Activated naive CD8-positive, alpha-beta T cell treated with anti-CD3 and anti-CD28 coated beads, Interleukin-2, amount 10 ng/mL, durations not matched to agents 7 days and 5 days (primary cell): ENCODE measurements at regions not wholly inside any gene's neighbourhood (a gene's known extent, or its start where the extent isn't known, plus 50 kb on each side); places are given as distances from the start of the nearest gene placed in this dataset.

ENCODE experiments used
- ATAC-seq: fragments of 150-1000 bp; cut with Tn5 transposase; one replicate; pipeline ENCODE4 v1.10.0; 2021; ENCODE audit warnings: low read depth, moderate library complexity
- POLR2A ChIA-PET: fragments of 350-600 bp; sonication (Branson Sonifier 250); formaldehyde crosslinking; loops from one replicate; lab custom pipeline; 2021; ENCODE audit warnings: antibody characterized with exemption; lab: Charles Lee
- DNase-seq: peaks from one replicate; pipeline ENCODE4 v3.0.0; 2021
- H3K27ac Mint-ChIP-seq: one replicate; pipeline ENCODE4 v1.8.0; 2022; ENCODE audit warnings: mild to moderate bottlenecking, mixed read lengths
- H3K27me3 Mint-ChIP-seq: one replicate; pipeline ENCODE4 v1.8.0; 2022; ENCODE audit warnings: mild to moderate bottlenecking, moderate library complexity, mixed read lengths
- H3K36me3 Mint-ChIP-seq: one replicate; pipeline ENCODE4 v1.8.0; 2021; ENCODE audit warnings: mild to moderate bottlenecking, mixed read lengths
- H3K4me1 Mint-ChIP-seq: one replicate; pipeline ENCODE4 v1.8.0; 2021; ENCODE audit warnings: mixed read lengths
- H3K4me3 Mint-ChIP-seq: one replicate; pipeline ENCODE4 v1.8.0; 2022; ENCODE audit warnings: mild to moderate bottlenecking, moderate library complexity, mixed read lengths
- H3K9me3 Mint-ChIP-seq: one replicate; pipeline ENCODE4 v1.8.0; 2021; ENCODE audit warnings: mixed read lengths

GRCh38 chr2:200211643-200212042, 94.8 kb upstream of the SPATS2L start:
- Mint-ChIP-seq H3K4me1 (no peaks in the 10 kb centered on the region), H3K36me3 (no peaks in the 10 kb centered on the region), H3K27ac (no peak overlapping the region), H3K9me3 (peaks cover 8% of the 10 kb centered on the region), H3K27me3 (peaks cover 33% of the 10 kb centered on the region), H3K4me3 (no peak overlapping the region)
- DNase-seq, result no peak
- no peak for ATAC-seq
- POLR2A ChIA-PET, result no interaction called here

DNA sequence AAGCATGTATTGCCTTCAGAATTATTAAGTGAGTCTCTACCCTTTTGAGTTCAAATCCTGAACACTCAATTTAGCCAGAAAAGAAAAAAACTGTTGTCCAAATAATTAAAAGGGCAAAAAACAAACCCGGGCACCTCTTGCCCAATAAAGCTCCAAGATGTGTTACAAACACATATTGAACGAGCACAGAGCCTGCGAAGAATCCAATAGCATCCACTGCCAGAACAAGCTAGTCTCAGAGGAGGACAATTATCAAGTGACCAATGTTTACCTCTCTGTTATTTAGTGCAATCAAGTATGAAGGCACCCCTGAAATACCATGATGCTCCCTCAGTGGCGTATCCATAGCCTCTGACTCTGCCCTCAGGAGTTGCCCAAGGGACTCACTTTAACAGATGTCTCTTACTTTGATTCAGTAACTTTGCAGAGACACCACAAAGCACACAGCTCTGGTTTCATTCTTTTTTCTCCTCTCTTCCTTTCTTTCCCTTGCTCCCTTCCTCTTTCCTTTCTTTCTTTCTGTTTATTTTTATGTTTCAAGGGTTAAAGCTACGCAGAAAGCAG, 93.5 kb upstream of the SPATS2L start:
- DNase-seq (no peak), ATAC-seq (no peak)
- Mint-ChIP-seq H3K27ac (no peak overlapping the region), H3K4me3 (no peak overlapping the region), H3K27me3 (peaks cover 34% of the 10 kb centered on the region), H3K4me1 (no peaks in the 10 kb centered on the region), H3K36me3 (no peaks in the 10 kb centered on the region), H3K9me3 (peaks cover 8% of the 10 kb centered on the region)
- POLR2A ChIA-PET, result no interaction called here

DNA sequence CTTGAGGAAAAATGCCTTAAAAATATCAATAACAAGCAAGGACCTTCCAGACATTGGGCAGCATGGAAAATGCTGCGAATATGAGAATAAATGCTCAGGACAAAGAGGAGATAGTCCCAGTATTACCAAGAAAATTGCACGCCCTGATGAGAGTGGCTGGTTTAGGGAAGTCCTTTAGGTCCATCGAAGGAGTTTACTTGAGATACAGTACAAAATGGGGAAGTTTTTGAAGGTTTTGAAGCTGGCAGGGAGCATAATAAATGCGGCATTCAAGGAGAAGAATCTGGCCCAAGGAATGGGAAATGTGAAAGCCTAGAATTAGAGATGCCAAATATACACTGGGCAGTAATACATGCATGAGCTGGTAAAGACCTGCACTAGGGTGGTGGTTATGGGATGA, 90.2 kb upstream of the SPATS2L start:
- POLR2A ChIA-PET, result no interaction called here
- ATAC-seq (no peak), DNase-seq (no peak)
- Mint-ChIP-seq H3K4me1 (no peaks in the 10 kb centered on the region), H3K9me3 (no peaks in the 10 kb centered on the region), H3K27ac (no peak overlapping the region), H3K4me3 (no peak overlapping the region), H3K27me3 (peaks cover 39% of the 10 kb centered on the region), H3K36me3 (no peaks in the 10 kb centered on the region)

DNA sequence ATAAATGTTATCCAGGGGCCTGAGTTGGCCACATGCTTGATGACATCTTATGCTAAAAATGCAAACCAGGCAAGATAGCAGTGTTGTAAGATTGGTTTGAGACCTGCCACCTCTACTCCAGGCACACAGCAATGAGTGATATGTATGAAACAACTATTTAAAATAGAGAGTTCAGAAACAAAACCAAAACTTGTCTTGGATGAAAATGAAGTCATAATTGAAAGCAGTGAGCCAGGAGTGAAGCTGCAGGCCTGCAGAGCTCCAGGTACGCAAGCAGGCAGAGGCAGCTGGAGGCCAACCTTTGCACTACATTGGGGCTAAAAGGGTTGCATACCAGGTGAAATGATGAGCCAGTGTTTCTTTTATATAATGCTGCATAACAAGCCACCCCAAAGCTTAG, 89.2 kb upstream of the SPATS2L start:
- POLR2A ChIA-PET, result no interaction called here
- Mint-ChIP-seq H3K9me3 (no peaks in the 10 kb centered on the region), H3K4me3 (no peak overlapping the region), H3K4me1 (no peaks in the 10 kb centered on the region), H3K27ac (no peak overlapping the region), H3K27me3 (peaks cover 37% of the 10 kb centered on the region), H3K36me3 (no peaks in the 10 kb centered on the region)
- ATAC-seq (no peak), DNase-seq (no peak)

DNA sequence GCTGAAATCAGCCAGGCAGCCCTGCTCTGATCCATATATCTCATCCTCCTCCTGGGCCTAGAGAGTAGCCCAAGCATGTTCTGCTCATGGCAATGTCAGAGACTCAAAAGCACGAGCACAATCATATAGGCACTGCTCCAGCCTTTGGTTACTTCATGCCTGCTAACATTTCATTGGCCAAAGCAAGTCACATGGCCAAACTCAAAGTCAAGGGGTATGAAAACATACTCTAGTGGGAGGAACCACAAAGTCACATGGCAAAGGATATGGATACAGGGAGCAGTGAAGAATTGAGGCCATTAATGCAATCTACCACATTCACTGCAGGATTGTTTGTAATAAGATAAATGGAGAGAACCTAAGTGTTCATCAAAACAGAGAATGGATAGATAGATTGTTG, 87.8 kb upstream of the SPATS2L start:
- Mint-ChIP-seq H3K4me1 (no peaks in the 10 kb centered on the region), H3K4me3 (no peak overlapping the region), H3K36me3 (no peaks in the 10 kb centered on the region), H3K27me3 (peaks cover 31% of the 10 kb centered on the region), H3K27ac (no peak overlapping the region), H3K9me3 (no peaks in the 10 kb centered on the region)
- no peak for DNase-seq
- no peak for ATAC-seq
- POLR2A ChIA-PET, result no interaction called here

- H3K4me3 Mint-ChIP-seq, result no peak overlapping the region
- no peaks in the 10 kb centered on the region for H3K4me1 Mint-ChIP-seq
- no peak overlapping the region for H3K27ac Mint-ChIP-seq
- H3K9me3 Mint-ChIP-seq, result no peaks in the 10 kb centered on the region
- DNase-seq (no peak), ATAC-seq (no peak)
- no peaks in the 10 kb centered on the region for H3K36me3 Mint-ChIP-seq
- H3K27me3 Mint-ChIP-seq, result peaks cover 26% of the 10 kb centered on the region
- POLR2A ChIA-PET, result no interaction called here
Observed at GRCh38 chr2:200219309-200220113, 87.0 kb upstream of the SPATS2L start.

DNA sequence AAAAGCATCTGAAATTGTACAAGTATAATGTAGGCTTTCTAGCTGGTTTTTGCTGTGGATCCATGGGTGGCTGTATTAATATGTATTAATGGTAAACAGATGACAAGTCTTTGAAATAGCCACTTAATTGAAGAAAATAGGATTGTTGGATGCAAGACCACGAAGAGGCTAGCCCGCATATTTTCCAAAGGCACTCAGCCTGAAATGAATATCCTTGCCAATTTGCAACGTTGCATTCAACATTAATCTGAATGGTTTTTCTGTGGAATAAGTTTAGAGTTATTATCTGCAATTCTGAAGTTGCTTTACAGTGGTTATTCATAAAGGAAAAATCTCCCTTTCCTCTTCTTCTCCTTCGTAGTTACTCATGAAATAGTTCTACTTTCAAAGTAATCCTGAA, 86.2 kb upstream of the SPATS2L start:
- Mint-ChIP-seq H3K27ac (no peak overlapping the region), H3K27me3 (peaks cover 22% of the 10 kb centered on the region), H3K9me3 (no peaks in the 10 kb centered on the region), H3K4me1 (no peaks in the 10 kb centered on the region), H3K36me3 (no peaks in the 10 kb centered on the region), H3K4me3 (no peak overlapping the region)
- ATAC-seq (no peak), DNase-seq (no peak)
- POLR2A ChIA-PET, result no interaction called here

DNA sequence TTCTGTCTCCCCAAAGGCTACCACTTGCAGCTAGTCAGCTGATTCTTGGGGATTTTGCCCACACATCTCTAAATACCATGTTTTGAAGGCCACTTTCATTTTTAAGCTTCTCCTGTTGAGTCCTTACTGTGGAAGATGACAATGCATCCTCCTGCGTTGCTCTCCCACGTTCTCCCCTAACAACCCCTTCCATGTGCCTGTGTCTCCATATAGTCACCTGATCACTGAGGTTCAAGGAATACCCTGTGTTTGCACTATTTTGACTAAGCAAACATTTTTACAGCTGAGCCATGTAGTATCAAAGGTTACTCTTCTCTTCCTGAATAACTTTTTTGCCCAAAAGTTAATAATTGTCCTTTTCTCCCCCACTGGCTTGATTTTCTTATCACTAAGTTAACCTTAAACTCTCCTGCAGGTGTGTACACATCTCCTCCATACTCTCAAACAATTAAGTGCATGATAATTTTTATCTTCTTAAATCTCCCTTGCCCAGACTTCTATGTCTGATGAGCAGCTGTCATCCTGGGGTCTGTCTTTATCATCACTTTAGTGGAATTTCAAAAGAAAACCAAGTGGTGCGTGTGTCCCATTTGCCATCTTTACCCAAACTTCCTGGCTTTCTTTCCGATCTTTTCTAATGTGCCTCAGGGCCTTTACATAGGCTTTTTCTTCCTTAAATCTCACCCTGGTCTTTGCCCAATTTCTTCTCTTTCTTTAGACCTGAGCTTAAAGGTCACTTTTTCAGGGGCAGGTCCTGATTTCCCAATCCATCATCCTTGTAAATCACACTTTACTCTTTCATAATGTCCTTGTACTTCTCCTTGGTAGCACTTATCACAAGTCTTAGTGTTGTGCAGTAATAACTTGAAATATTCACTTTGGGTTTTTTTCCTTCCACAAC, 85.2 kb upstream of the SPATS2L start:
- H3K27ac Mint-ChIP-seq, result no peak overlapping the region
- POLR2A ChIA-PET, result no interaction called here
- no peaks in the 10 kb centered on the region for H3K36me3 Mint-ChIP-seq
- H3K4me1 Mint-ChIP-seq, result no peaks in the 10 kb centered on the region
- no peak overlapping the region for H3K4me3 Mint-ChIP-seq
- ATAC-seq, result no peak
- no peaks in the 10 kb centered on the region for H3K9me3 Mint-ChIP-seq
- peaks cover 17% of the 10 kb centered on the region for H3K27me3 Mint-ChIP-seq
- no peak for DNase-seq

DNA sequence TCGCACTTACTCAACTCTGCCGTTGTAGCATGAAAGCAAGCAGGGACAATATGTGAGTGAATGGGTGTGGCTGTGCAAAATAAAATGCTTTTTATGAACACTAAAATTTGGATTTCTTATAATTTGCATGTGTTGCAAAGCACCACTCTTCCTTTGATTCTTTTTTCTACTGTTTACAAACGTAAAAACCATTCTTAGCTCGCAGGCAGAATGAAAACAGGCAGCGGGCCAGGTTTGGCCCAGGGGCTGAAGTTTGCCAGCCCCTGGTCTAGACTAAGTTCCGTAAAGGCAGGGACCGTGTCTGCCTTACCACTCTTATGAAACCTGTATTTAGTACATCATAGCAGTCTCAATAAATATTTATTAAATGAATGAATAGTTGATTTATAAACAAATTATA, 83.7 kb upstream of the SPATS2L start:
- no peaks in the 10 kb centered on the region for H3K9me3 Mint-ChIP-seq
- no peak for DNase-seq
- no peaks in the 10 kb centered on the region for H3K36me3 Mint-ChIP-seq
- H3K4me1 Mint-ChIP-seq, result no peaks in the 10 kb centered on the region
- H3K27me3 Mint-ChIP-seq, result peaks cover 18% of the 10 kb centered on the region
- ATAC-seq, result no peak
- no peak overlapping the region for H3K4me3 Mint-ChIP-seq
- H3K27ac Mint-ChIP-seq, result no peak overlapping the region
- POLR2A ChIA-PET, result no interaction called here

- Mint-ChIP-seq H3K27ac (no peak overlapping the region), H3K36me3 (no peaks in the 10 kb centered on the region), H3K27me3 (peaks cover 21% of the 10 kb centered on the region), H3K4me3 (no peak overlapping the region), H3K4me1 (no peaks in the 10 kb centered on the region), H3K9me3 (no peaks in the 10 kb centered on the region)
- ATAC-seq, result no peak
- DNase-seq, result no peak
- POLR2A ChIA-PET, result no interaction called here
Observed at GRCh38 chr2:200223205-200223784, 83.2 kb upstream of the SPATS2L start.

- H3K27me3 Mint-ChIP-seq, result peaks cover 20% of the 10 kb centered on the region
- DNase-seq, result no peak
- no peaks in the 10 kb centered on the region for H3K9me3 Mint-ChIP-seq
- POLR2A ChIA-PET, result no interaction called here
- no peak overlapping the region for H3K4me3 Mint-ChIP-seq
- no peak for ATAC-seq
- H3K4me1 Mint-ChIP-seq, result no peaks in the 10 kb centered on the region
- no peaks in the 10 kb centered on the region for H3K36me3 Mint-ChIP-seq
- H3K27ac Mint-ChIP-seq, result no peak overlapping the region
Observed at GRCh38 chr2:200225951-200226350, 80.5 kb upstream of the SPATS2L start.

DNA sequence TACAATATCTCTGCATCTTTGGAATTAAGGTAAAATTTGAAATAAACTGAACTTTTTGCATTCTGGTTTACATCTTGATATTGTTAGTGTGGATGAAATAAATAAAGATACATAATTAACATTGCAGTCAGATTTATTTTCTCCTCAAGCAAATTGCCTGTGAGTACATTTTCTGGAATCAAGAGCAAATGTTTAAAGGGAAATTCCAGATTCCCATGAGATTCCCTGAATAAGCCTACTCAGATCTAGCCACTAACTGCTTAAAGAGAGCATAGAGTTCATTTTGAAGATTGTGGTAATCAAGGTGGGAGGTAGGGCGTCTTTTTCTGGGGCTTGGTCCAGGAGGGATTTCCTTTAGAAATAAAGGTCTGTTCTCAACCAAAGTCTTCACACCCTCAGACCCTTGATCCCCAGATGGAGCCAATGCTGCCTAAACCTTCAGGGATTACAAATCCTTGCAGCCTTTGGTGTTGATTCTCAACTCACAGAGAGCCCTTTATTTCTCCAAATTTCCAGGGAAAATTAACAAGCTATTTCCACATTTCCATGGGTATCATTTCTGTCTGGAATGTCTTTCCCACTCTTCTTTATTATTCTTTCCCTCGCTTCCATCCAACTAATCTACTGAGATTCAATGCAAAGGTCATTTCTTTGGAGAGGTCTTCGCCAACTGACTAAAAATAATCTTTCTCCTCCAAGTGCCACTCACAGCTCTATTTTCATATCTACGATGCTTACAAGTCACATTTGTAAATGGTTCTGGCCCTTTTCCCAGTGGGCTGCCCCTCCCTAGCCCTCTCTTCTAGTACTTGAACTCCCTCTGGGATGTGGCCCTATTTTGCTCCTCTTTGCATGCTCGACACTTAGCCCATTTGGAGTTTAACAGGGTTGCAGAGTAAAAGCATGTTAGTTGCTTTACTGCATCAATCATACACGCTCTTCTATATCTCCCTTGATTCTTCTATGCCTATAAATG, 79.8 kb upstream of the SPATS2L start:
- H3K27ac Mint-ChIP-seq, result no peak overlapping the region
- no peak overlapping the region for H3K4me3 Mint-ChIP-seq
- ATAC-seq, result no peak
- no peaks in the 10 kb centered on the region for H3K4me1 Mint-ChIP-seq
- H3K27me3 Mint-ChIP-seq, result peaks cover 24% of the 10 kb centered on the region
- H3K36me3 Mint-ChIP-seq, result no peaks in the 10 kb centered on the region
- POLR2A ChIA-PET, result no interaction called here
- DNase-seq, result no peak
- H3K9me3 Mint-ChIP-seq, result no peaks in the 10 kb centered on the region

DNA sequence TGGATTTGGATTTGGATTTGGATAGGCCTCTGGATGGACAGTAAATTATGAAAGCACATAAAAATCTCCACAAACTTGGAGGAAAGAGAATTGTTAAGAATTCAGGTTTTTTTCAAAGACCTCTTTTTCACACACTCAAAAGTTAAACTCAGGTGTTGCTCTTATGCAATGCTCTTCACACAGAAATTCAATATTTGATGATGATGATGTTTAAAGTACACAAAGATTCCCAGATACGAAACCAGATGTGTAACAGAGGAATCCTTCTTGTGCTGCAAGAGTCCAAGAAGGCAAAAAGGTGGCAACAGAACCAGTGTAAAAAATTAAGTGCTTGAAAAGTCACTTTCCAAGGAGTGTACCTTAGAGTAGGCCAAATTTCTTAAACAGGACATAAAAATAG, 75.8 kb upstream of the SPATS2L start:
- peaks cover 28% of the 10 kb centered on the region for H3K27me3 Mint-ChIP-seq

More for the DNA sequence above, 75.8 kb upstream of the SPATS2L start:
- no peak overlapping the region for H3K27ac Mint-ChIP-seq
- ATAC-seq, result no peak
- POLR2A ChIA-PET, result no interaction called here
- DNase-seq, result no peak
- no peaks in the 10 kb centered on the region for H3K36me3 Mint-ChIP-seq
- H3K9me3 Mint-ChIP-seq, result no peaks in the 10 kb centered on the region
- H3K4me1 Mint-ChIP-seq, result no peaks in the 10 kb centered on the region
- no peak overlapping the region for H3K4me3 Mint-ChIP-seq
